ENCODE measurements at regions not wholly inside any gene's neighbourhood (a gene's known extent, or its start where the extent isn't known, plus 50 kb on each side); places are given as distances from the start of the nearest gene placed in this dataset.
"Not testable (repeated sequence)": the region's sequence is repeated elsewhere in the genome, so short reads cannot be mapped to it uniquely, and the experiment has no call there.

DNA sequence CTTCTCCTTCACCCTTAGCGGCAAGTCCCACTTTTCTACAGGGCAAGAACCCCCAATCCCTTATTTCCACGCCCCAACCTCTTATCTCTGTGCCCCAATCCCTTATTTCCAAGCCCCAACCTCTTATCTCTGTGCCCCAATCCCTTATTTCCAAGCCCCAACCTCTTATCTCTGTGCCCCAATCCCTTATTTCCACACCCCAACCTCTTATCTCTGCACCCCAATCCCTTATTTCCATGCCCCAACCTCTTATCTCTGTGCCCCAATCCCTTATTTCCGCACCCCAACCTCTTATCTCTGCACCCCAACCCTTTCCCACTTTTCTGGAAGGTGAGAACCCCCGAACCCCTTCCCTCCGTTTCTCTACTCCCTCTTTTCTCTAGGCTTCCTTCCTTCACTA is 116.1 kb upstream of the GJE1 start:
- H3K9me3 Mint-ChIP-seq; H3K27ac Mint-ChIP-seq; ATAC-seq; H3K36me3 Mint-ChIP-seq; DNase-seq (ENCODE audit: low spot score in 2 of 2): not testable (repeated sequence)

DNA sequence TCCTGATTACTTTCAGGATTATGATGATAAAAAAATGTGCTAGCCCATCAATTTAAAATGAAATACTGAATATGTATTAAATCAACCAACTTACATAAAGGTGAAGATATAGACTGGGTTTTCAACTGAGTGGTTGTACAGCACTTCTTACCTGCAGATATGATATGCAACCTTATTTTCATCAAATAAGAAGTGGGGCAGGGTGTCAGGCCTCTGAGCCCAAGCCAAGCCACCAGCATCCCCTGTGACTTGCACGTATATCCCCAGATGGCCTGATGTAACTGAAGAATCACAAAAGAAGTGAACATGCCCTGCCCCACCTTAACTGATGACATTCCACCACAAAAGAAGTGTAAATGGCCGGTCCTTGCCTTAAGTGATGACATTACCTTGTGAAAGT is 117.3 kb upstream of the GJE1 start:
- H3K27ac Mint-ChIP-seq; H3K9me3 Mint-ChIP-seq; ATAC-seq; DNase-seq (ENCODE audit: low spot score in 2 of 2); H3K36me3 Mint-ChIP-seq: not testable (repeated sequence)

DNA sequence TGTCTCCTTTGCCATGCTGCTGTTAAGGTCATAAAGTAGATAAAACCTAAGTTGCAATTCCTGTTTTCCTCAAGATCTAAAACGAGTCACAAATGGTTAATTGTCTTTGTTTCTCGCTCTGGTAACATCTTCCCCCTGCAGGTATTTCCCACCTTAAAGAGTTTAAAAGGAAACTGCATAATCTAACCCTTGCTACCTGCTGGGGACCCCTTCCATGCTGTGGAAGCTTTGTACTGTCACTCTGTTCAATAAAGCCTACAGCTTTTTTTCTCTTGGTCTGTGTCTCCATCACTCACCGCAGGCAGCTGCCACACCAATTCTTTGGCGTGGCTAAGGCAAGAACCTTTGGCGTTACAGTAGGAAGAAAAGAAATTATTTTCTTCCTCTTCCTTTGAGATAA is 117.7 kb upstream of the GJE1 start:
- no peak for DNase-seq (ENCODE audit: low spot score in 2 of 2)
- H3K36me3 Mint-ChIP-seq, result no peaks in the 10 kb centered on the region
- H3K9me3 Mint-ChIP-seq, result no peaks in the 10 kb centered on the region
- no peak for ATAC-seq
- no peak overlapping the region for H3K27ac Mint-ChIP-seq

DNA sequence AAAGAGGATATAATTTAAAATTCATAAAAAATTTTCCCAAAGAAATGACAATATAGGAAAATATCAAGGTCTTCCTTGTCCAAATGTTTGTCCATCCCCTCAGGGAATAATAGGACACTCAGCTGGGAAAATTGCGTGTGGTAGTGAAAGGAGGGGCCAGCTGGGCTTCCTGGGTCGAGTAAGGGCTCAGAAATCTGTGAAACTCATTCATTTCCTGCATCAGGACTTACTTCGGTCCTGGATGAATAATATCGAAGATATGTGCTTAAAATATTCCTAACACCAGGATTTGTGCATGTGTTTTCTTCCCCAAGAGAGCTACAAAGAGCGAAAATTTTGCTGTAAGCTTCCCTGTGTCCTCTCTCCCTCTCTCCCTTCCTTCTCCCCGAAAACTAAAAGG is 118.2 kb upstream of the GJE1 start:
- DNase-seq (ENCODE audit: low spot score in 2 of 2), result no peak
- no peak overlapping the region for H3K27ac Mint-ChIP-seq
- no peak for ATAC-seq
- no peaks in the 10 kb centered on the region for H3K36me3 Mint-ChIP-seq
- H3K9me3 Mint-ChIP-seq, result no peaks in the 10 kb centered on the region

DNA sequence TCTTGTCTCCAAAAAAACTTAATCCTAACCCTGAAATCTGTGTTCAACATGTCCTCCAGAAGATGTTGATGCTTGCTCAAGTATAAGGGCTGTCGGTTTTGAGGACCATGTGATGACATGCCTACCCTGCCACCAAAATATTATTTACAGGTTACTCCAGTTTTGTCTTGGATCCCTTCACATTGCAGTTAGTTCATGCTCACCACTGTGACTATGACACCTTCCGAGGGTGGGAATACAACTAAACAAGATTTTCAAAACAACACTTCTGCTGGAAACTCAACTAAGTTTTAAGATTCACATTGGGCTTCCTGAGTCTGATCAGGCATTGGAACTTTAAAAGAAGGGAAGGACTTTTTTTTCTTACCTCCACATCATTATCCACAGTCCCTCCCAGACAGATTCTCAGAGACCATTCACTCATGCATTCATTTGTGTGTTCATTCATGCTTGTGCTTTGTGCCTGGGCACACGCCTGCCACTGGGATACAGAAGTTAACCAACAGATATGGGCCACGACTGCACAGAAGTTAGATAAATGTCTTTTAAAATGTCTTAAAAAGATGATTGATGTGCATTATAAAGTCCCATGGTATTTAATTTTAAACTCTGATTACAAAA is 118.7 kb upstream of the GJE1 start:
- DNase-seq (ENCODE audit: low spot score in 2 of 2) (no peak), ATAC-seq (no peak)
- Mint-ChIP-seq H3K36me3 (no peaks in the 10 kb centered on the region), H3K27ac (no peak overlapping the region), H3K9me3 (no peaks in the 10 kb centered on the region)

DNA sequence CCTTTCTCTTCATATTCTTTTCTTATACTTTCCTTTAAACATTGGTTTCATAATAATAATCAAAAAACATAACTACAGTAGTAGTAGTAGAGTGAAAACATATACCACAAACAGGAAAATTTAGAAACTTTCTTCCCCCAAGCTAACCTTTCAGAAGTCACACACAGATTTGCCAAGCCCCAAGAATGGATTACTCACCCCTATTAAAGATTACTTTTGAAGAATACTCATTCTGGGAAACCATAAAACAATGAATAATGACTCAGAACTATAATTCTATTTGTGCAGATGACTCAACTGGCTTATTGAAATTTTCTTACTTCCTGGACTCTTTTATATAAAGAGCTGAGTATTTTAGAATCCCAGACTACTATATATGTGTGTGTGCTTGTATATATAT is 119.4 kb upstream of the GJE1 start:
- Mint-ChIP-seq H3K36me3 (no peaks in the 10 kb centered on the region), H3K27ac (no peak overlapping the region), H3K9me3 (no peaks in the 10 kb centered on the region)
- no peak for DNase-seq (ENCODE audit: low spot score in 2 of 2)
- ATAC-seq, result peak; percentile 86 to 98

DNA sequence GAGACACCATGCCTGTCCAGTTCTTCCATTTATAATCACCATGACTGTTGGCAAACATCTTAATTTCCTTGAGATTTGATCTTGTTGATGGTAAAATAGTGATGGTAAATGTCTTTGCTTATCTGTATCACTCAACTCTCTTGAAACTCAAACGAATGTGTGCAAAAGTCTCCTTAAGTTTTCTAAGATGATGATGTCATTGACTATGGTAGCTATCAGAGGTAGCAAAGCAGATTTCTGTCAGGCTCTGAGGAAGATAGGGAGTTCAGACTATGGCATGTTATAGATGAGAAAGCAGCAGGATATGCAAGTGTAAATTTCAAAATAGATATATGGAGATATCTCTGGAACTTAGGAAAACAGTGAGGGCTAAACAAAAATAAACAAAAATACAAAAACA is 121.0 kb upstream of the GJE1 start:
- ATAC-seq, result no peak
- H3K9me3 Mint-ChIP-seq, result no peaks in the 10 kb centered on the region
- no peaks in the 10 kb centered on the region for H3K36me3 Mint-ChIP-seq
- no peak overlapping the region for H3K27ac Mint-ChIP-seq
- DNase-seq (ENCODE audit: low spot score in 2 of 2), result no peak

DNA sequence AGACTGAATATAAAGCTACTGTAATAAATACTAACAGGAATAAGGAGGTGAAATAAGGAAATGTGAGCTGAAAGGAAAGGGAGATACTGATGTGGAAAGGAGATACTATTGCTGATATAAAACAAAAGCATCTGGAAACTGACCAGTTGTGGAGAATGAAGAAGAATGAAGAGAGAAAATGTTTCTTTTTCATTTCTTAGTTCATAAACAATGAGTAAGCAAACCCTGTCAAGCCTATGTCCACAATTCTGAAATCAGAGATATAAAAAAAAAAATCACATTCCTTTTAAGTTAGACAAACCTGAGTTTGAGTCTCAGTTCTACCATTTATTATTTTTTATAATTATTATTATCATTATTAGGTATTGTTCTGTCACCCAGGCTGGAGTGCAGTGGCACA is 121.6 kb upstream of the GJE1 start:
- no peaks in the 10 kb centered on the region for H3K36me3 Mint-ChIP-seq
- no peak overlapping the region for H3K27ac Mint-ChIP-seq
- no peaks in the 10 kb centered on the region for H3K9me3 Mint-ChIP-seq
- no peak for DNase-seq (ENCODE audit: low spot score in 2 of 2)
- no peak for ATAC-seq

DNA sequence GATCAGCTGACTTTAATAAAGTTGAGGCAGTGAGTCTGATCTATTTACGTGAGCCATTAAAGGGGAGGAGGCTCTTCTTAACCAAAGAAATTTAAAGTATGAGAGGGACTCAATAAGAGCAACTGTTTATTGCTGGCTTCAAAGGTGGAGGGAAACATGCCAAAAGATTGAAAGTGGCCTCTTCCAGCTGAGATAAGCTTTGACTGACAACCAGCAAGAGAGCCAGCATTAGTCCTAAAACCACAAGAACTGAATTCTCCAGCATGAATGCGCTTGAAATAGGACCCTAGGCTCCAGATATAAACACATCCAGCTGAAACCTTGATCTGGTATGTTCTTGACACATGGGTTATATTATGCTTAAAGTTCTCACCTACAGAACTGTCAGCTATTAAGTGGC is 123.1 kb upstream of the GJE1 start:
- Mint-ChIP-seq H3K27ac (no peak overlapping the region), H3K9me3 (no peaks in the 10 kb centered on the region), H3K36me3 (no peaks in the 10 kb centered on the region)
- ATAC-seq (no peak), DNase-seq (ENCODE audit: low spot score in 2 of 2) (no peak)

DNA sequence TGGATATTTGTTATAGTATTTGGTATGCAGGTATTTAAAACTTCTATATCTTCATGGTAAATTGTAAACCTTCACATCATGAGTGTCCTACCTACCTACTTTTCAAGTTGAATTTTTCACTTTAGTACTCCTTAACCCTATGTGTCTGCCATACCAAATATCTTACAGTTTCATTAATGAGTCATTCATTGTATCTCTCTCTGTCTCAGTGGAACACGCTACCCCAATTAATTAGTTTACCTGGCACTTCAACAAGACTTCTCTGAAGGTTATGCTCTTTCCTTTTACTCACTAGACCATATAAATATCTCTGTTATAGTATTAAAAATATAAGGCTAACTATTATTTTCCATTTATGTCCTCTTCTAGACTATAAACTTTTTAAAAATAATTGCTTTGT is 123.9 kb upstream of the GJE1 start:
- Mint-ChIP-seq H3K36me3 (no peaks in the 10 kb centered on the region), H3K9me3 (no peaks in the 10 kb centered on the region), H3K27ac (no peak overlapping the region)
- no peak for ATAC-seq
- DNase-seq (ENCODE audit: low spot score in 2 of 2), result no peak

DNA sequence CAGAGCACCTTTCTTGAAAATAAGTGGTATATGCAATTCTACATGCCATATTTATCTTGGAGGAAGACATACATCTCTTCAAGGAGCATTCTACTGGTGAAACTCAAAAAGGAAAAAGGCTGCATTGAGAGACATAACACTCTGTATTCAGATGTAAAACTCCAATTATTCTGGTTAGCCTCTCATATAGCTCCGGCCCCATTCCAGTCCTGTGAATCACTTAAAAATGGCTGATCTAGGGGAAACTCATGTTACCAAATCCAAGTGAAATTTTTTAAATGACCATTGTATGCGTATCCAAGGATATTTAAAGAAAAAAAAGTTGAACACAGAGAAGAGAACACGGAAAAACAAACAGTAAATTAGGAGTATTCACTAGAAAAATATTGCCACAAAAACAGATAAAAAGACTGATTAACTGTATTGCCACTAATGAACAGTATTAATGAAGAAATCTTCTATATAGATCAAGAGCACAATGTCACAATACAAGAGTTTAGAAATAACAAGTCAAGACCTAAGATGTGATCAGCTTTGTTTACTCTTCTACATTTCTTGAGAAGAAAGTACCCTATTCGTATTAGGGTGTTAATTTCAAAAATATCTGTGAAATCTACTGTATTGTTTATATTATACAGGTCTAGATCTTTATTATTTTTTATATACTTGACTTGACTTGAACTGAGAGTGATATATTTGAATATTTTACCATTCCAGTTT is 124.5 kb upstream of the GJE1 start:
- H3K9me3 Mint-ChIP-seq, result no peaks in the 10 kb centered on the region
- no peak overlapping the region for H3K27ac Mint-ChIP-seq
- ATAC-seq (no peak), DNase-seq (ENCODE audit: low spot score in 2 of 2) (no peak)
- no peaks in the 10 kb centered on the region for H3K36me3 Mint-ChIP-seq

DNA sequence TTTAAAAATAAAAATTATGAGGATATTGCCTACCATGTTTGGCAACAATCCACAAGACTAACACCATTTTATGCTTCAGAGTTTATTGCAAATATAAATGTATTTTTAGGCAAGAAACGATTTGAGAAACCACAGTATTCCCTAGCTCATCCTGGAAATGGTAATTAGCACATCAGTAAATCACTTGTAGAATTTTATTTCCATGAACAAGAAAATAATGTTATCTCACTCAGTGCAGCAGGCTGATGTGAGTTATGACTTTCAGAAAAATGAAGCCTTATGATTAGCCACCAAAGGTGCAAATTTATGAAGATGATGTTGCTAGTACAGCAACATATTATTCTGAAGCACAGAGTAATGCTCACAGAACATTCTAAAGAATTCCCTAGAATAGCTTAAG is 127.7 kb upstream of the GJE1 start:
- Mint-ChIP-seq H3K36me3 (no peaks in the 10 kb centered on the region), H3K27ac (no peak overlapping the region), H3K9me3 (no peaks in the 10 kb centered on the region)
- ATAC-seq (no peak), DNase-seq (ENCODE audit: low spot score in 2 of 2) (no peak)

DNA sequence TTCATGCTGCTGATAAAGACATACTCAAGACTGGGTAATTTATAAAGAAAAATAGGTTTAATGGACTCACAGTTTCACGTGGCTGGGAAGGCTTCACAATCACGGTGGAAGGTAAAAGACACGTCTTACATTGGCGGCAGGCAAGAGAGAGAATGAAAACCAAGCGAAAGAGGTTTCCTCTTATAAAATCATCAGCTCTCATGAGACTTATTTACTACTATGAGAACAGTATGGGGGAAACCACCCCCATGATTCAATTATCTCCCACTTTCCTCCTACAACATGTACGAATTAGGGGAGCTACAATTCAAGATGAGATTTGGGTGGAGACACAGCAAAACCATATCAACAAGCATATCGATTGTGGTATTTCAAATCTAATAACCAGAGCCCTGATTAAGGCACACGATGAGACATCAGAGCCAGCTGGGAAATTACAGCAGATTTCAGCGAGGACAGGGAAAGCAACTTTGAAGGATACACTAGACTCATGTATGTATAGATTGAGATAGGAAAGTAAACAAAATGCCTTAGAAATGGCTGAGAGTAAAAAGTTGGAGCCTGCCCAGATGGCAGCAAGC is 129.8 kb upstream of the GJE1 start:
- ATAC-seq (no peak), DNase-seq (ENCODE audit: low spot score in 2 of 2) (no peak)
- H3K36me3 Mint-ChIP-seq, result no peaks in the 10 kb centered on the region
- no peak overlapping the region for H3K27ac Mint-ChIP-seq
- peaks cover 0 to 4% of the 10 kb centered on the region in 2 donors for H3K9me3 Mint-ChIP-seq

DNA sequence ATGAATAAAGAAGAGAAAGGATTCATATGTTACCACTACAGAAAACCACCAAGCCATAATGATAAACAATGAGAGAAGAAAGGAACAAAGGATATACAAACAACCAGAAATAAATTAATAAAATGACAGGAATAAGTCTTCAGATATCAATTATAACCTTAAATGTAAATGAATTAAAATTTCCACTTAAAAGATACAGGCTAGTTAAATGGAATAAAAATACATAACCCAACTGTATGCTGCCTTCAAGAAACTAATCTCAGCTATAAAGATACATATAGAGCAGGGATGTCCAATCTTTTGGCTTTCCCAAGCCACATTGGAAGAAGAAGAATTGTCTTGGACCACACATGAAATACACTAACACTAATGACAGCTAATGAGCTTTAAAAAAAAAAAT is 135.9 kb upstream of the GJE1 start:
- DNase-seq (ENCODE audit: low spot score in 2 of 2), result no peak
- ATAC-seq, result no peak
- Mint-ChIP-seq H3K9me3 (peaks cover 17 to 27% of the 10 kb centered on the region in 2 donors), H3K27ac (no peak overlapping the region), H3K36me3 (peaks cover 8 to 13% of the 10 kb centered on the region in 2 donors)

DNA sequence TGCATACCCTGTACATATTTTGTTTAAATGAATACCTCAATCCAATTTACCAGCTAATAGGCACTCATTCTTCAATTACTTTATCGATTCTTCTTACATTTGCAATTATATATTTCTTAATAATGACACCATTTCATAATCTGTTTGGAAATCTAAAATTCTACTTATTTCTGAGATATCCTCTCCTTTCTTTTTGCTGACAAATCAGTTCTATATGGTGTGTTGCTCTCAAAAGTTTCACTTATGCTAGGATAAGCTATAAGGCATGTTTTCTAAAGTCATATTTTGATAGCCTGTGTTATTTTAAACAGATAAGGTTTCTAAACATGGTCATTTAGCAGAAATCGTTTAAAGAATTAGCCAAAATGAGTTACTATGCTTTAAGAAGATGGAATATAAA is 140.6 kb upstream of the GJE1 start:
- Mint-ChIP-seq H3K27ac (no peak overlapping the region), H3K9me3 (peaks cover 13 to 17% of the 10 kb centered on the region in 2 donors), H3K36me3 (peaks cover 8 to 13% of the 10 kb centered on the region in 2 donors)
- DNase-seq (ENCODE audit: low spot score in 2 of 2) (no peak), ATAC-seq (no peak)

DNA sequence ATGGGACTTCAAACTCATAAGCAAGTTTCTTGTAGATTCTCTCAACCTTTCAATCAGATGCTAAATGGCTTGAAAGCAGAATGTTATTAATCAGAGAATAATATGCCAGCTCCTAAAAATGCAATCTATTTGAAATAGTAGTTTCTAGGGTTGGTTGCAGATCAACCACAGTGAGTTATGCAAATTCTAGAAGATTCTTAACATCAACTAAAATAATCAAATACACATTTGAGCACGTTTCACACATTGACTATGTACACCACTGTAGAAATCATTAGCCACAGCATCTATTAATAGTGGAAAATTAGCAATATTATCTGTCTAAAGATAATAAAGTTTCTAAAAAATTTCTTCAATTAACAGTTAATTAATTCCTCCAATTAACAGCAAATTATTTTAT is 141.9 kb upstream of the GJE1 start:
- Mint-ChIP-seq H3K36me3 (peaks cover 8 to 9% of the 10 kb centered on the region in 2 donors), H3K27ac (no peak overlapping the region), H3K9me3 (peaks cover 7 to 11% of the 10 kb centered on the region in 2 donors)
- DNase-seq (ENCODE audit: low spot score in 2 of 2), result no peak
- ATAC-seq, result no peak

DNA sequence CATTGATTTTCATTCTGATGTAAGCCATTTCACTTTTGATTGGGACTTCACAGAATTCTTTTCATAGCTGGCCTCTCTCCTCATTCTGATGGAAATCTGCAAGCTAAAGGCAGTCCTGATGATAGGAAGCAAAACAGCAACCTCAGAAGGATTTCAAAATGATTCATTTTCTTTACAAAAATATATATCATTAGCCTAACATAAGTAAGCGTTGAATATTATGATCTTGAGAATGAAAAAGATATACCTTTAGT is 143.1 kb upstream of the GJE1 start:
- H3K9me3 Mint-ChIP-seq, result peaks cover 0 to 6% of the 10 kb centered on the region in 2 donors
- no peak for DNase-seq (ENCODE audit: low spot score in 2 of 2)
- H3K36me3 Mint-ChIP-seq, result no peaks in the 10 kb centered on the region
- H3K27ac Mint-ChIP-seq, result no peak overlapping the region
- no peak for ATAC-seq

DNA sequence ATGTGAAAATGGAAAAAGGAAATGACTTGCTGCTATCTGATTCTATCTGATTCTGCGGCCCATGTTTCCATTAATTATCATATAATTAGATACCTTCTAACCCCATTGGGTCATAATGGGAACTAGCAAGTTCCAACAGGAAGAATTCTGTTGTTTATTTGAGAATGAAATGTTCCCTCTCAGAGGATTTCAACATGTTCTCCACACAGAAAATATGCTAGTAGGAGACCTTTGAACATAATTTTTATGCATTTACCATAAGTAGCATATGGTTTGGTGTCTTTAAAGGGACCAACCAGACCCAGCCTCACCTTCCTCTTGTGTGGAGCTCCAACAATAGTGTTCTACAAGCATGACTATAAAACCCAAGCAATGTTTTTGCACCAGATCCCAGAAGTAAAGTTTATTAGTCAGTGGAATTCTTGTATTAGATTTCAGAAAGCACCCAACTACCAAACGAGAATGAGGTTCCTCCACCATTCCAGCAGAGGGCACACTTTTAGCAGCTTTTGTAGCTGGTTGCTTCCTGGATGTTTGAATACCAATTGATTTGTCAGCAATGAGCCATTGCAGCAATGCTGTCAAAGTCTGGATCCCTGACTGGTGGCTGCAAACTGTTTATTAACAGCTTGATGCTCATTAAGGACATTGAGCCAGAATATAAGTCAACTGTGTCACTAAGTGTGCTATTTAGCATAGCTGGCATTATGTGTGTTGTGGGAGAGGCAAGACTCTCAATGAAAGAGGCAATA is 143.6 kb upstream of the GJE1 start:
- no peak overlapping the region for H3K27ac Mint-ChIP-seq
- DNase-seq (ENCODE audit: low spot score in 2 of 2), result peak in 1 of 2 donors; percentile 26
- no peak for ATAC-seq
- peaks cover 0 to 5% of the 10 kb centered on the region in 2 donors for H3K9me3 Mint-ChIP-seq
- H3K36me3 Mint-ChIP-seq, result no peaks in the 10 kb centered on the region

Measured in activated naive CD4-positive, alpha-beta T cell treated with anti-CD3 and anti-CD28 coated beads, Interleukin-2, amount 50 U/mL, for 72 hours (primary cell).